WTC11 (cell line): ENCODE measurements at regions not wholly inside any gene's neighbourhood (a gene's known extent, or its start where the extent isn't known, plus 50 kb on each side); places are given as distances from the start of the nearest gene placed in this dataset.

Experiments
- FOXK1 ChIP-seq: sonication (generic); formaldehyde crosslinking; IDR thresholded peaks from 2 replicates; pipeline ENCODE4 v1.8.0; 2022; ENCODE audit warnings: mild to moderate bottlenecking, moderate library complexity, missing genetic modification reagents
- GABPB1 ChIP-seq: sonication (generic); formaldehyde crosslinking; IDR thresholded peaks from 2 replicates; pipeline ENCODE4 v1.8.1; 2023; ENCODE audit warnings: mild to moderate bottlenecking, missing genetic modification reagents
- ZNF671 ChIP-seq: fragments of 250-450 bp; sonication (Bioruptor Pico); IDR thresholded peaks from 2 replicates; pipeline ENCODE4 v1.8.0; 2021; ENCODE audit warnings: mild to moderate bottlenecking
- TF ChIP-seq, protein P1 (sequence below): fragments of 200-600 bp; IDR thresholded peaks from 2 replicates; pipeline ENCODE4 v1.8.0; 2022; ENCODE audit warnings: antibody characterized with exemption

DNA sequence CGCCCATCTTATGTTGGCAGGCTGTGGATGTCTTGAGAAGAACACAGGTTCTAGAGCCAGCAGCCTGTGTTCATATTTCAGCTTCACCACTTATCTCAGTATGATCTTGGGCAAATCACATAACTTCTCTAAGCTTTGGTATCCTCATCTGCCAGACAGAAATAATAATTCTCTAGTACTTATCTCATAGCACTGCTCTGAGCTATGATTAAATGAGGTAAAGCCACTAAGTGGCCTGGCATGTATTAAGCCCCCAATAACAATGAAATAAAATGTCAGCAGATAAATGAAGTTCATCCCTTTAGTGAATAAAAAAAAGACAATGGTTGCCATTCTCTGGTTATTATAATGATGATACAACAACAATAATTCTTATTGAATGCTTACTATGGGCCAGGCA is 104.9 kb upstream of the EEA1 start:
- TF ChIP-seq, protein P1, sequence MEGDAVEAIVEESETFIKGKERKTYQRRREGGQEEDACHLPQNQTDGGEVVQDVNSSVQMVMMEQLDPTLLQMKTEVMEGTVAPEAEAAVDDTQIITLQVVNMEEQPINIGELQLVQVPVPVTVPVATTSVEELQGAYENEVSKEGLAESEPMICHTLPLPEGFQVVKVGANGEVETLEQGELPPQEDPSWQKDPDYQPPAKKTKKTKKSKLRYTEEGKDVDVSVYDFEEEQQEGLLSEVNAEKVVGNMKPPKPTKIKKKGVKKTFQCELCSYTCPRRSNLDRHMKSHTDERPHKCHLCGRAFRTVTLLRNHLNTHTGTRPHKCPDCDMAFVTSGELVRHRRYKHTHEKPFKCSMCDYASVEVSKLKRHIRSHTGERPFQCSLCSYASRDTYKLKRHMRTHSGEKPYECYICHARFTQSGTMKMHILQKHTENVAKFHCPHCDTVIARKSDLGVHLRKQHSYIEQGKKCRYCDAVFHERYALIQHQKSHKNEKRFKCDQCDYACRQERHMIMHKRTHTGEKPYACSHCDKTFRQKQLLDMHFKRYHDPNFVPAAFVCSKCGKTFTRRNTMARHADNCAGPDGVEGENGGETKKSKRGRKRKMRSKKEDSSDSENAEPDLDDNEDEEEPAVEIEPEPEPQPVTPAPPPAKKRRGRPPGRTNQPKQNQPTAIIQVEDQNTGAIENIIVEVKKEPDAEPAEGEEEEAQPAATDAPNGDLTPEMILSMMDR = no peak
- TF ChIP-seq ZNF671 (no peak), FOXK1 (no peak), GABPB1 (CRISPR knock-in tag) (no peak)
